ENCODE measurements at regions not wholly inside any gene's neighbourhood (a gene's known extent, or its start where the extent isn't known, plus 50 kb on each side); places are given as distances from the start of the nearest gene placed in this dataset.

GRCh38 chr4:85228264-85228663, 246.7 kb upstream of the ARHGAP24 start:
- in situ Hi-C loops (cut with MboI; ENCODE audit: low pct_unique_long_range_greater_than_20kb, low sequenced_read_pairs, unreplicated experiment): no loop called here

GRCh38 chr4:85233516-85233915, 241.4 kb upstream of the ARHGAP24 start:
- no peak for DNase-seq (ENCODE audit: low spot score)
- in situ Hi-C loops (cut with MboI; ENCODE audit: low pct_unique_long_range_greater_than_20kb, low sequenced_read_pairs, unreplicated experiment): no loop called here
- no peak for TF ChIP-seq CTCF (IDR thresholded peaks at IDR 0.05; ENCODE audit: extremely low read depth, insufficient read depth, missing control alignments)

More at GRCh38 chr4:85228264-85228663, 246.7 kb upstream of the ARHGAP24 start:
- DNase-seq (ENCODE audit: low spot score): no peak
- TF ChIP-seq CTCF (IDR thresholded peaks at IDR 0.05; ENCODE audit: extremely low read depth, insufficient read depth, missing control alignments): no peak

- no peak for DNase-seq (ENCODE audit: low spot score)
- no peak for TF ChIP-seq CTCF (IDR thresholded peaks at IDR 0.05; ENCODE audit: extremely low read depth, insufficient read depth, missing control alignments)
- in situ Hi-C loops (cut with MboI; ENCODE audit: low pct_unique_long_range_greater_than_20kb, low sequenced_read_pairs, unreplicated experiment): no loop called here
These were observed 231.1 kb upstream of the ARHGAP24 start for GRCh38 chr4:85243857-85244256.

GRCh38 chr4:85244638-85245037, 230.3 kb upstream of the ARHGAP24 start:
- in situ Hi-C loops (cut with MboI; ENCODE audit: low pct_unique_long_range_greater_than_20kb, low sequenced_read_pairs, unreplicated experiment): no loop called here
- TF ChIP-seq CTCF (IDR thresholded peaks at IDR 0.05; ENCODE audit: extremely low read depth, insufficient read depth, missing control alignments): no peak
- no peak for DNase-seq (ENCODE audit: low spot score)

GRCh38 chr4:85246055-85246454, 228.9 kb upstream of the ARHGAP24 start:
- no peak for TF ChIP-seq CTCF (IDR thresholded peaks at IDR 0.05; ENCODE audit: extremely low read depth, insufficient read depth, missing control alignments)
- DNase-seq (ENCODE audit: low spot score): no peak
- in situ Hi-C loops (cut with MboI; ENCODE audit: low pct_unique_long_range_greater_than_20kb, low sequenced_read_pairs, unreplicated experiment): no loop called here

GRCh38 chr4:85250852-85251251, 224.1 kb upstream of the ARHGAP24 start:
- in situ Hi-C loops (cut with MboI; ENCODE audit: low pct_unique_long_range_greater_than_20kb, low sequenced_read_pairs, unreplicated experiment): no loop called here
- TF ChIP-seq CTCF (IDR thresholded peaks at IDR 0.05; ENCODE audit: extremely low read depth, insufficient read depth, missing control alignments): no peak
- no peak for DNase-seq (ENCODE audit: low spot score)

GRCh38 chr4:85257817-85258370, 217.1 kb upstream of the ARHGAP24 start:
- no peak for TF ChIP-seq CTCF (IDR thresholded peaks at IDR 0.05; ENCODE audit: extremely low read depth, insufficient read depth, missing control alignments)
- in situ Hi-C loops (cut with MboI; ENCODE audit: low pct_unique_long_range_greater_than_20kb, low sequenced_read_pairs, unreplicated experiment): no loop called here
- DNase-seq (ENCODE audit: low spot score): no peak

Data from GM13977 (cell line).